GM23338 (cell line): ENCODE measurements at regions not wholly inside any gene's neighbourhood (a gene's known extent, or its start where the extent isn't known, plus 50 kb on each side); places are given as distances from the start of the nearest gene placed in this dataset.

Experiments
- ATAC-seq: fragments of 200-7000 bp; cut with Tn5 transposase; 3 replicates; pipeline ENCODE4 v1.9.1; 2020
- DNase-seq: peaks from one replicate; pipeline ENCODE4 v3.0.0-alpha.2; 2015; ENCODE audit warnings: low spot score
- H2AFZ ChIP-seq: fragments of 200-600 bp; sonication (generic); 2 replicates; pipeline ENCODE4 v1.8.0; 2016; ENCODE audit warnings: antibody characterized with exemption, mild to moderate bottlenecking, moderate library complexity
- H3F3A ChIP-seq: fragments of 200-600 bp; sonication (generic); replicated peaks from 2 replicates; pipeline ENCODE4 v1.8.0; 2017; ENCODE audit warnings: antibody characterized with exemption, mixed run types, low read depth
- H3K27ac ChIP-seq: fragments of 200-600 bp; sonication (generic); 2 replicates; pipeline ENCODE4 v1.6.1; 2016; ENCODE audit warnings: low read depth
- H3K27me3 ChIP-seq: fragments of 200-600 bp; sonication (generic); 2 replicates; pipeline ENCODE4 v1.8.0; 2016; ENCODE audit warnings: mild to moderate bottlenecking, mixed run types, moderate library complexity; ENCODE audit not compliant: insufficient read depth
- H3K36me3 ChIP-seq: fragments of 200-600 bp; sonication (generic); 2 replicates; pipeline ENCODE4 v1.8.0; 2016; ENCODE audit warnings: mild to moderate bottlenecking; ENCODE audit not compliant: insufficient read depth
- H3K4me1 ChIP-seq: fragments of 200-600 bp; sonication (generic); 2 replicates; pipeline ENCODE4 v1.8.0; 2016; ENCODE audit warnings: mild to moderate bottlenecking, moderate library complexity; ENCODE audit not compliant: insufficient read depth
- H3K4me2 ChIP-seq: fragments of 200-600 bp; sonication (generic); 2 replicates; pipeline ENCODE4 v1.7.1; 2017; ENCODE audit warnings: mixed run types
- H3K4me3 ChIP-seq: fragments of 200-600 bp; sonication (generic); 2 replicates; pipeline ENCODE4 v1.6.1; 2016; ENCODE audit warnings: mixed run types
- H3K79me2 ChIP-seq: fragments of 200-600 bp; sonication (generic); replicated peaks from 2 replicates; pipeline ENCODE4 v1.8.0; 2017; ENCODE audit warnings: mild to moderate bottlenecking; ENCODE audit not compliant: insufficient read depth
- H3K9me2 ChIP-seq: fragments of 200-600 bp; sonication (generic); 2 replicates; pipeline ENCODE4 v1.8.0; 2017; ENCODE audit not compliant: insufficient read depth
- H4K20me1 ChIP-seq: fragments of 200-600 bp; sonication (generic); replicated peaks from 2 replicates; pipeline ENCODE4 v1.8.0; 2017; ENCODE audit warnings: mild to moderate bottlenecking; ENCODE audit not compliant: insufficient read depth
- H3K27ac Mint-ChIP-seq: 2 replicates; pipeline ENCODE4 v1.8.0; 2020; ENCODE audit warnings: inconsistent platforms, mild to moderate bottlenecking, moderate library complexity, mixed read lengths
- H3K27me3 Mint-ChIP-seq: 3 replicates; pipeline ENCODE4 v1.8.0; 2022; ENCODE audit warnings: low read depth, mild to moderate bottlenecking, moderate library complexity, mixed read lengths, inconsistent platforms; ENCODE audit not compliant: insufficient read depth, poor library complexity
- H3K36me3 Mint-ChIP-seq: 3 replicates; pipeline ENCODE4 v1.8.0; 2021; ENCODE audit warnings: low read depth, mild to moderate bottlenecking, inconsistent platforms, moderate library complexity, mixed read lengths
- H3K4me1 Mint-ChIP-seq: 3 replicates; pipeline ENCODE4 v1.8.0; 2020; ENCODE audit warnings: mild to moderate bottlenecking, inconsistent platforms, mixed read lengths
- H3K4me3 Mint-ChIP-seq: 3 replicates; pipeline ENCODE4 v1.8.0; 2021; ENCODE audit warnings: moderate library complexity, mild to moderate bottlenecking, inconsistent platforms, mixed read lengths
- H3K9me3 Mint-ChIP-seq: 3 replicates; pipeline ENCODE4 v1.8.0; 2020; ENCODE audit warnings: moderate library complexity, mild to moderate bottlenecking, inconsistent platforms, mixed read lengths
- CREB1 ChIP-seq: fragments of 250-450 bp; sonication (Bioruptor Pico); IDR thresholded peaks from 2 replicates; pipeline ENCODE4 v1.5.0; 2020; ENCODE audit warnings: low read depth, mild to moderate bottlenecking, moderate library complexity
- CTCF ChIP-seq, 2 experiments: fragments of 200-600 bp in 1 of 2; sonication (generic) in 1 of 2; conservative IDR thresholded peaks; 2 replicates each; pipeline versions ENCODE4 v1.5.1 to v1.6.1; 2016 to 2017; ENCODE audit warnings: antibody characterized with exemption in 2 of 2, low read depth in 2 of 2, mild to moderate bottlenecking in 2 of 2, moderate library complexity in 1 of 2
- ETS1 ChIP-seq: IDR thresholded peaks from 2 replicates; pipeline ENCODE4 v1.6.1; 2016; ENCODE audit warnings: antibody characterized with exemption
- EZH2 ChIP-seq: fragments of 200-600 bp; sonication (generic); IDR thresholded peaks from one replicate; pipeline ENCODE4 v1.8.0; 2017; ENCODE audit warnings: antibody characterized with exemption, mild to moderate bottlenecking, low read depth; ENCODE audit not compliant: unreplicated experiment
- EZH2phosphoT487 ChIP-seq: fragments of 200-600 bp; sonication (generic); IDR thresholded peaks from one replicate; pipeline ENCODE4 v1.8.1; 2018; ENCODE audit warnings: antibody characterized with exemption; ENCODE audit not compliant: unreplicated experiment
- JUNB ChIP-seq: IDR thresholded peaks from one replicate; pipeline ENCODE4 v1.6.1; 2016; ENCODE audit warnings: antibody characterized with exemption; ENCODE audit not compliant: unreplicated experiment
- NANOG ChIP-seq: IDR thresholded peaks from 2 replicates; pipeline ENCODE4 v1.6.1; 2016; ENCODE audit warnings: antibody characterized with exemption, borderline replicate concordance
- POLR2AphosphoS5 ChIP-seq: IDR thresholded peaks from 2 replicates; pipeline ENCODE4 v1.6.1; 2016; ENCODE audit warnings: antibody characterized with exemption, low read depth
- ZNF114 ChIP-seq: fragments of 250-450 bp; sonication (Bioruptor Pico); IDR thresholded peaks from 2 replicates; pipeline ENCODE4 v1.5.0; 2020; ENCODE audit warnings: mild to moderate bottlenecking, moderate library complexity
- ZNF331 ChIP-seq: fragments of 250-450 bp; sonication (Bioruptor Pico); IDR thresholded peaks from 2 replicates; pipeline ENCODE4 v1.5.0; 2020; ENCODE audit warnings: low read depth, mild to moderate bottlenecking, moderate library complexity
- ZNF462 ChIP-seq: fragments of 250-450 bp; sonication (Bioruptor Pico); IDR thresholded peaks from 2 replicates; pipeline ENCODE4 v1.5.0; 2020; ENCODE audit warnings: mild to moderate bottlenecking, moderate library complexity

GRCh38 chr12:68435299-68435637 lies 103.1 kb upstream of the MDM1 start (continued):
- TF ChIP-seq ZNF462 (no peak), CREB1 (no peak), EZH2phosphoT487 (no peak), NANOG (no peak), ZNF114 (CRISPR knock-in tag) (no peak), ZNF331 (CRISPR knock-in tag) (no peak), EZH2 (no peak), JUNB (no peak), POLR2AphosphoS5 (no peak)

GRCh38 chr12:68435816-68436215 lies 103.7 kb upstream of the MDM1 start:
- peaks cover 22% of the 10 kb centered on the region for H3K4me1 Mint-ChIP-seq
- no peak for ATAC-seq
- TF ChIP-seq NANOG (no peak), CTCF (conservative IDR thresholded peaks at IDR 0.05; ENCODE audit: low read depth in 2 of 2) (no peak), ETS1 (no peak), CREB1 (no peak), POLR2AphosphoS5 (no peak), EZH2phosphoT487 (no peak)

More at GRCh38 chr12:68435816-68436215, 103.7 kb upstream of the MDM1 start:
- H3K36me3 Mint-ChIP-seq, result peaks cover 7% of the 10 kb centered on the region; the same call in 2 of the 3 replicates
- no peak overlapping the region for H3K27ac Mint-ChIP-seq
- Histone ChIP-seq H3F3A (no peaks in the 10 kb centered on the region), H4K20me1 (no peaks in the 10 kb centered on the region), H3K4me1 (peaks cover 15% of the 10 kb centered on the region), H3K9me2 (peaks cover 6% of the 10 kb centered on the region; the same call in 1 of the 2 replicates), H3K79me2 (no peaks in the 10 kb centered on the region), H2AFZ (no peak overlapping the region), H3K27ac (no peak overlapping the region), H3K4me3 (no peak overlapping the region), H3K4me2 (no peak overlapping the region), H3K27me3 (no peaks in the 10 kb centered on the region), H3K36me3 (0 out of 2 replicates have a peak, but pooled peaks cover 7% of the 10 kb centered on the region)
- peaks cover 7% of the 10 kb centered on the region for H3K9me3 Mint-ChIP-seq
- peaks cover under 1% of the 10 kb centered on the region for H3K27me3 Mint-ChIP-seq
- no peak for DNase-seq
- H3K4me3 Mint-ChIP-seq, result no peak overlapping the region
